ENCODE measurements at regions not wholly inside any gene's neighbourhood (a gene's known extent, or its start where the extent isn't known, plus 50 kb on each side); places are given as distances from the start of the nearest gene placed in this dataset.

DNA sequence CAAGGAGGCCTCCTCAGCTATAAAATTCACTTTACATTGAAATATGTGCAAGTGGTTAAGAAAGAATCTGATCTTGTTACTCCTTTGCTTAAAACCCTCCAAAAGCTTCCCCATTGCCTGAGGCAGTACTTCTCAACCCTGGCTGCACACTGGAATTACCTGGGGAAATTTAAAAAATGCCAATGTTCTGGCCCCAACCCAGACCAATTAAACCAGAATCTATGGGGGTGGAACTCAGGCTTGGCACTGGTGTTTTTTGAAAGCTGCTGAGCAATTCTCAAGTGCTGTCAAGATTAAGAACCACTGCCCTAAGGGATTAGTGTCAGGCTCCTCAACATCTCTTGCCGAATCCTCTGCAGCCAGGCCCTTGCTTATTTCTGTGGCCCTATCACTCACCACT, 269.6 kb downstream of the ELAVL2 start:
- no peak for TF ChIP-seq POLR2AphosphoS5 (IDR thresholded peaks at IDR 0.05; ENCODE audit: insufficient read depth in 1 of 2, low read depth in 1 of 2)
- TF ChIP-seq, protein P1, sequence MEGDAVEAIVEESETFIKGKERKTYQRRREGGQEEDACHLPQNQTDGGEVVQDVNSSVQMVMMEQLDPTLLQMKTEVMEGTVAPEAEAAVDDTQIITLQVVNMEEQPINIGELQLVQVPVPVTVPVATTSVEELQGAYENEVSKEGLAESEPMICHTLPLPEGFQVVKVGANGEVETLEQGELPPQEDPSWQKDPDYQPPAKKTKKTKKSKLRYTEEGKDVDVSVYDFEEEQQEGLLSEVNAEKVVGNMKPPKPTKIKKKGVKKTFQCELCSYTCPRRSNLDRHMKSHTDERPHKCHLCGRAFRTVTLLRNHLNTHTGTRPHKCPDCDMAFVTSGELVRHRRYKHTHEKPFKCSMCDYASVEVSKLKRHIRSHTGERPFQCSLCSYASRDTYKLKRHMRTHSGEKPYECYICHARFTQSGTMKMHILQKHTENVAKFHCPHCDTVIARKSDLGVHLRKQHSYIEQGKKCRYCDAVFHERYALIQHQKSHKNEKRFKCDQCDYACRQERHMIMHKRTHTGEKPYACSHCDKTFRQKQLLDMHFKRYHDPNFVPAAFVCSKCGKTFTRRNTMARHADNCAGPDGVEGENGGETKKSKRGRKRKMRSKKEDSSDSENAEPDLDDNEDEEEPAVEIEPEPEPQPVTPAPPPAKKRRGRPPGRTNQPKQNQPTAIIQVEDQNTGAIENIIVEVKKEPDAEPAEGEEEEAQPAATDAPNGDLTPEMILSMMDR (IDR thresholded peaks at IDR 0.05) = no peak

All from vagina (tissue), 2 donors.